GM18870 (cell line): ENCODE measurements at regions not wholly inside any gene's neighbourhood (a gene's known extent, or its start where the extent isn't known, plus 50 kb on each side); places are given as distances from the start of the nearest gene placed in this dataset.
"Not testable (repeated sequence)": the region's sequence is repeated elsewhere in the genome, so short reads cannot be mapped to it uniquely, and the experiment has no call there.

Experiments used
- ATAC-seq: cut with Tn5 transposase; IDR thresholded peaks from one replicate; pipeline ENCODE4 v1.9.1; 2021; ENCODE audit warnings: moderate library complexity; ENCODE audit not compliant: unreplicated experiment

- no peak for ATAC-seq
These were observed 262.3 kb upstream of the MSX2 start for GRCh38 chr5:174462129-174462528.

- no peak for ATAC-seq
These were observed 259.7 kb upstream of the MSX2 start for GRCh38 chr5:174464504-174465165.

GRCh38 chr5:174471528-174471927 lies 252.9 kb upstream of the MSX2 start:
- ATAC-seq, result not testable (repeated sequence)

GRCh38 chr5:174472956-174473355 lies 251.4 kb upstream of the MSX2 start:
- ATAC-seq, result no peak

- ATAC-seq, result not testable (repeated sequence)
These were observed 248.4 kb upstream of the MSX2 start for GRCh38 chr5:174476001-174476400.

- no peak for ATAC-seq
These were observed 245.1 kb upstream of the MSX2 start for GRCh38 chr5:174479325-174479724.

GRCh38 chr5:174481737-174482136 lies 242.6 kb upstream of the MSX2 start:
- no peak for ATAC-seq

GRCh38 chr5:174482607-174483024 lies 241.8 kb upstream of the MSX2 start:
- ATAC-seq, result no peak

- no peak for ATAC-seq
These were observed 241.0 kb upstream of the MSX2 start for GRCh38 chr5:174483411-174483810.

GRCh38 chr5:174489215-174489614 lies 235.2 kb upstream of the MSX2 start:
- ATAC-seq, result no peak

GRCh38 chr5:174489920-174490597 lies 234.3 kb upstream of the MSX2 start:
- no peak for ATAC-seq

- no peak for ATAC-seq
These were observed 233.7 kb upstream of the MSX2 start for GRCh38 chr5:174490728-174491127.

GRCh38 chr5:174491265-174491664 lies 233.1 kb upstream of the MSX2 start:
- ATAC-seq, result no peak

GRCh38 chr5:174491761-174492350 lies 232.5 kb upstream of the MSX2 start:
- no peak for ATAC-seq

- no peak for ATAC-seq
These were observed 230.9 kb upstream of the MSX2 start for GRCh38 chr5:174493530-174493929.

GRCh38 chr5:174497939-174498338 lies 226.4 kb upstream of the MSX2 start:
- ATAC-seq, result not testable (repeated sequence)

- ATAC-seq, result not testable (repeated sequence)
These were observed 225.8 kb upstream of the MSX2 start for GRCh38 chr5:174498575-174498974.

GRCh38 chr5:174500636-174501035 lies 223.7 kb upstream of the MSX2 start:
- ATAC-seq, result no peak

- no peak for ATAC-seq
These were observed 222.8 kb upstream of the MSX2 start for GRCh38 chr5:174501461-174502069.

GRCh38 chr5:174503086-174503460 lies 221.3 kb upstream of the MSX2 start:
- ATAC-seq, result no peak

- no peak for ATAC-seq
These were observed 220.7 kb upstream of the MSX2 start for GRCh38 chr5:174503461-174504265.
